Lung (tissue), 11 donors: ENCODE measurements at regions not wholly inside any gene's neighbourhood (a gene's known extent, or its start where the extent isn't known, plus 50 kb on each side); places are given as distances from the start of the nearest gene placed in this dataset.
"Not testable (repeated sequence)": the region's sequence is repeated elsewhere in the genome, so short reads cannot be mapped to it uniquely, and the experiment has no call there.

Experiments used
- ATAC-seq: fragments of 200-7000 bp; cut with Tn5 transposase; one replicate; pipeline ENCODE4 v1.9.1; 2020; ENCODE audit warnings: moderate number of reproducible peaks; ENCODE audit not compliant: insufficient read depth, low FRiP score
- DNase-seq, 3 donors: peaks; one replicate each; pipeline ENCODE4 v3.0.0-alpha.2; 2013 to 2017
- H3K27ac ChIP-seq, 2 donors: one replicate each; pipeline ENCODE4 v1.5.1; 2013; ENCODE audit warnings: mild to moderate bottlenecking in 2 of 2, moderate library complexity in 2 of 2, control low read depth in 1 of 2, inconsistent platforms in 1 of 2, low read depth in 1 of 2, low read length in 1 of 2
- H3K27me3 ChIP-seq, 3 donors: one replicate each; pipeline ENCODE4 v1.5.1; 2013; ENCODE audit warnings: low read length in 2 of 3; ENCODE audit not compliant: control insufficient read depth in 3 of 3, insufficient read depth in 3 of 3
- H3K36me3 ChIP-seq, 4 donors: one replicate each; pipeline ENCODE4 v1.5.1; 2013; ENCODE audit warnings: low read length in 4 of 4, mild to moderate bottlenecking in 1 of 4, moderate library complexity in 1 of 4; ENCODE audit not compliant: control insufficient read depth in 4 of 4, insufficient read depth in 4 of 4
- H3K4me1 ChIP-seq, 5 donors: one replicate each; pipeline ENCODE4 v1.5.1; 2013; ENCODE audit warnings: low read length in 5 of 5, mild to moderate bottlenecking in 2 of 5, moderate library complexity in 1 of 5; ENCODE audit not compliant: control insufficient read depth in 5 of 5, insufficient read depth in 5 of 5
- H3K4me3 ChIP-seq: one replicate; pipeline ENCODE4 v1.5.1; 2013; ENCODE audit warnings: mild to moderate bottlenecking, control low read depth, moderate library complexity
- H3K9ac ChIP-seq, 2 donors: one replicate each; pipeline ENCODE4 v1.5.1; 2013; ENCODE audit warnings: low read length in 2 of 2, control low read depth in 1 of 2; ENCODE audit not compliant: insufficient read depth in 1 of 2
- H3K9me3 ChIP-seq, 4 donors: one replicate each; pipeline ENCODE4 v1.5.1; 2013; ENCODE audit warnings: low read length in 3 of 4, mild to moderate bottlenecking in 1 of 4, moderate library complexity in 1 of 4; ENCODE audit not compliant: control insufficient read depth in 4 of 4, insufficient read depth in 3 of 4
- WGBS, 2 donors: extraction: QIAGEN DNeasy Blood & Tissue Kit; methylation state at CpG; one replicate each; pipeline ENCODE4 v1.1.7; 2013; 5-methylcytosine and 5-hydroxymethylcytosine counted together
- TF ChIP-seq, protein P1 (sequence below): IDR thresholded peaks from 2 replicates; pipeline ENCODE4 v1.5.1; 2012; ENCODE audit warnings: mild to moderate bottlenecking; ENCODE audit errors: control extremely low read depth, extremely low read depth
- donor health status: control.
- donor health status: control.
- donor health status: Bipolar disorder and iron deficiency.
- donor health status: healthy.
- donor health status: DM: yes; HTN: yes; CAD: no.

DNA sequence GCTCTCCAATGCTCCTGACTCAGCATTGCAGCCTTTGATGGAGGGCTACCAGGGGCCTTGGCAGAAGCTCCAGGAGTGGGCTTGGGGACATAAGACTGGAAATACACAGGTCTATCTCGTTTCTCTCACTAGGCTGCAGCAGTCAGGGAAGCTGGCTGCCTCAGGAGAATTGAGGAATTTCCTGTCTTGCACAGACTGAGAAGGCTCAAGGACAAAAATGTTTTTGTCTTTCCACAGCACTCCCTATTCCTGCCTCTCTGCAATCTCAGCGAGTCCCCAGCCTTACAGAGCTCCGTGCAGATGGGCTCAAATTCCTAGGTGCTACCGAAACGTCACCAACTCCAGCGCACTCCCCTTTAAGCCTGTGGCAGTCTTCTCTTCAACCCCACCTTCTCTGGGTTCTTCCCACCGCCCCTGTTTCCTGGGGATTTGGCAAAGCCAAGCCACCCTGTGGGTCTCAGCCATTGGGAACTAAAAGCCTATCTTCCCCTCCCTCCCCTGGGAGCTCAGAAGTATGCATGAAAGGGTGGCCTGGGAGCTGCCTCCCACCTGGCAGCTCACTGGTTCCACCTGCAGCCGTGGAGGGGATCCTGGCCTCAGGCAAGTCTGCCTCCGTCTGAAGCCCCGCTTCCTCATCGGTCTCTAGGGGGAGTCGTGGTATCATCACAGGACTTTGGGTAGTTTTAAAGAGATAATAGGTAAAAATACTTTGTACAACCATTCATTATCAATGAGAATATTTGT is 322.6 kb upstream of the FRG2C start:
- 57 to 76% methylated on average over 12 of the region's 12 CpGs for WGBS, 2 donors
- Histone ChIP-seq H3K9ac (no peak overlapping the region), H3K27me3 (no peaks in the 10 kb centered on the region), H3K36me3 (no peaks in the 10 kb centered on the region), H3K27ac (no peak overlapping the region), H3K4me1 (peaks cover 0 to 5% (median 0%) of the 10 kb centered on the region in 5 donors), H3K4me3 (no peak overlapping the region), H3K9me3 (no peaks in the 10 kb centered on the region)
- no peak for ATAC-seq
- TF ChIP-seq, protein P1, sequence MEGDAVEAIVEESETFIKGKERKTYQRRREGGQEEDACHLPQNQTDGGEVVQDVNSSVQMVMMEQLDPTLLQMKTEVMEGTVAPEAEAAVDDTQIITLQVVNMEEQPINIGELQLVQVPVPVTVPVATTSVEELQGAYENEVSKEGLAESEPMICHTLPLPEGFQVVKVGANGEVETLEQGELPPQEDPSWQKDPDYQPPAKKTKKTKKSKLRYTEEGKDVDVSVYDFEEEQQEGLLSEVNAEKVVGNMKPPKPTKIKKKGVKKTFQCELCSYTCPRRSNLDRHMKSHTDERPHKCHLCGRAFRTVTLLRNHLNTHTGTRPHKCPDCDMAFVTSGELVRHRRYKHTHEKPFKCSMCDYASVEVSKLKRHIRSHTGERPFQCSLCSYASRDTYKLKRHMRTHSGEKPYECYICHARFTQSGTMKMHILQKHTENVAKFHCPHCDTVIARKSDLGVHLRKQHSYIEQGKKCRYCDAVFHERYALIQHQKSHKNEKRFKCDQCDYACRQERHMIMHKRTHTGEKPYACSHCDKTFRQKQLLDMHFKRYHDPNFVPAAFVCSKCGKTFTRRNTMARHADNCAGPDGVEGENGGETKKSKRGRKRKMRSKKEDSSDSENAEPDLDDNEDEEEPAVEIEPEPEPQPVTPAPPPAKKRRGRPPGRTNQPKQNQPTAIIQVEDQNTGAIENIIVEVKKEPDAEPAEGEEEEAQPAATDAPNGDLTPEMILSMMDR: no peak
- DNase-seq: peak in 1 of 3 donors; percentile 19

DNA sequence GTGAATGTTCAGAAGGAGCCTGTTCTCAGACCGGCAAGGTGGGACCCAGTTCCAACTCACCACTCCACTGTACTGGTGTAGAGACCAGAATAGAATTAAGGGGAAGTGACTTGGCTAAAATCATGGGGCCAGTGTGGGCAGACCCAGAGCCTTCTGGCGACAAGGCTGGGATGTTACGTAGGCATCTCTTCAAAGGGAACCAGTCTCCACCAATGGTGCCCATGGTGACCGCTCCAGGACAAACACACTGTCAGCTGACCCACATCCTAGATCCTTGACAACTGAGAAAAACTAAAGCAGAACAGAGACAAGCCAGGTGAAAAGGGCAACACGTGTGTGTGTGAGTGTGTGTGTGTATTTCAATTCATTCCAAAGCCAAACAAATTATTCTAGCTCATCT is 321.7 kb upstream of the FRG2C start:
- Histone ChIP-seq H3K27ac (no peak overlapping the region), H3K27me3 (no peaks in the 10 kb centered on the region), H3K36me3 (no peaks in the 10 kb centered on the region), H3K4me1 (peaks cover 0 to 5% (median 0%) of the 10 kb centered on the region in 5 donors), H3K4me3 (no peak overlapping the region), H3K9me3 (no peaks in the 10 kb centered on the region), H3K9ac (no peak overlapping the region)
- DNase-seq: no peak
- WGBS, 2 donors: 49 to 71% methylated on average over 5 of the region's 5 CpGs
- ATAC-seq: no peak
- TF ChIP-seq, protein P1: no peak

DNA sequence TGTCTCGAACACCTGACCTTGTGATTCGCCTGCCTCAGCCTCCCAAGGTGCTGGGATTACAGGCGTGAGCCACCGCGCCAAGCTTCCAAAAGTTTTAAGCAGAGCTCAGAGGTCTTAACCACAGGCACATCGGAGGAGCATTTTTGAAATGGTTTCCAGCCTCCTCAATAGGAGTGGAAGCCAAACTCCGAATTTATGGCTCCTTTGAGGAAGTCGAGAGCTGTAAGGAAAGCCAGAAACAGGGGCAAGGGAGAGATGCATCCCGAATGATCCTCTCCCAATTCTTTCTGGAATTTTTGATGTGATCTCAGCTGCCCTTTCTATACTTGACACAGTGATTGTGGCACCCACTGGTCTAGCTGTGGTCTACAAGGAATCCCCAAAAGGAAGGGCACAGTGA is 313.6 kb upstream of the FRG2C start:
- ATAC-seq, H3K4me3 ChIP-seq, H3K27me3 ChIP-seq, H3K27ac ChIP-seq, H3K4me1 ChIP-seq, H3K36me3 ChIP-seq, H3K9me3 ChIP-seq, DNase-seq, H3K9ac ChIP-seq: not testable (repeated sequence)
- WGBS, 2 donors: 92% methylated on average over 9 of the region's 9 CpGs

DNA sequence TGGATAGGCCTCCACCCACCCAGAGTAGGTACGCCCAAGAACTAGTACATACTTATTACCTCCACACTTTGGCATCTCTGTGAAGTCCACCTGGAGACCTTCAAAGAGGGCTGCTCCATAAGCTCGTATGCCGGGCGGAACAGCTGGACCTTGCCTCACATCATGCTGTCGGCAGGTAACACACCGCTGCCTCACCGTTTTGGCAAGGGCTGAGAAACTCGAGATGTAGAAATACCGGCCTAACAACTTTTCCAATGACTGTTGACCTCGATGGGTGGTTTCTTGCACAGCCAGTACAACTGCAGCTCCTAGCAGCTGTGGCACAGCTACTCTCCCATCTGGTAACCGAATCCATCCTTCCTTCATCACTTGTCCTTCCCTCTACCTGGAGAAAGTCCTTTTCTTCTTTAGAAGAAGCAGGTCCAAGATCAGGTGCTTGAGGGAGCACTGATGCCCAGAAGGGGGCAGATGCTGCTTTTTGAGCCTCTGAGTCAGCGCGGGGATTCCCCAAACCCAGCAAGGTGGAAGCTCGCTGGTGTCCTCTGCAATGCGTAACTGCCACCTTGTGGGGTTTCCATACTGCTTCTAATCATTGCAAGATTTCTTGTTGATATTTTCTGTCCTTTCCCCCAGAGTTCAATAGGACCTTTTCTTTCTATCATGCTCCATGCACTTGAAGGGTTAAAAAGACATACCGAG is 301.9 kb upstream of the FRG2C start:
- not testable (repeated sequence) for ATAC-seq, H3K9ac ChIP-seq, H3K9me3 ChIP-seq, H3K36me3 ChIP-seq, H3K4me1 ChIP-seq, H3K27ac ChIP-seq, H3K4me3 ChIP-seq, H3K27me3 ChIP-seq
- DNase-seq: peak; percentile 34 to 60 (median 60)
- WGBS, 2 donors: 66 to 72% methylated on average over 16 of the region's 16 CpGs

DNA sequence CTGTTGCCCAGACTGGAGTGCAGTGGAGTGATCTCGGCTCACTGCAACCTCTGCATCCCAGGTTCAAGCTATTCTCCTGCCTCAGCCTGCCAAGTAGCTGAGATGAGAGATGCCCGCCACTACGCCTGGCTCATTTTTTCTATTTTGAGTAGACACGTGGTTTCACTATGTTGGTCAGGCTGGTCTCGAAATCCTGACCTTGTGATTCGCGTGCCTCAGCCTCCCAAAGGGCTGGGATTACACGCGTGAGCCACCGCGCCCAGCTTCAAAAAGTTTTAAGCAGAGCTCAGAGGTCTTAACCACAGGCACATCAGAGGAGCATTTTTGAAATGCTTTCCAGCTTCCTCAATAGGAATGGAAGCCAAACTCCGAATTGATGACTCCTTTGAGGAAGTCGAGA is 291.2 kb upstream of the FRG2C start:
- ATAC-seq, H3K27ac ChIP-seq, H3K27me3 ChIP-seq, H3K4me1 ChIP-seq, H3K36me3 ChIP-seq, H3K9ac ChIP-seq, DNase-seq, H3K9me3 ChIP-seq, H3K4me3 ChIP-seq: not testable (repeated sequence)
- 72 to 85% methylated on average over 11 to 12 of the region's 13 CpGs for WGBS, 2 donors

DNA sequence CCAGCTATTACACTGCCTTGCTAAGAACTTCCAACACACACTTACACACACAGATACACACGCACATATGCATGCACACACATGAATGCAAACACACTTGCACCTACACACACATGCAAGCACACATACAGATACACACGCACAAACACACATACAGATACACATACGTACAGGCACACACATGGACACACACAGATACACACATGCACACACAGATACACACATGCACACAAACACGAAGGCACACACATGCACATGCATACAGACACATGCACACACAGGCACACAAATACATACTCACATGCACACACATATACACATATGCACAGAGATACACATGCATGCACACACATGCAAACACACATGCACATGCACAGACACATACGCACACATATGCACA is 284.3 kb upstream of the FRG2C start:
- 95 to 98% methylated on average over 5 of the region's 5 CpGs for WGBS, 2 donors
- not testable (repeated sequence) for H3K4me3 ChIP-seq, H3K27ac ChIP-seq, H3K36me3 ChIP-seq, H3K9ac ChIP-seq, H3K27me3 ChIP-seq, DNase-seq, H3K9me3 ChIP-seq, H3K4me1 ChIP-seq, ATAC-seq
